NT2/D1 (cell line): ENCODE measurements at regions not wholly inside any gene's neighbourhood (a gene's known extent, or its start where the extent isn't known, plus 50 kb on each side); places are given as distances from the start of the nearest gene placed in this dataset.

Experiments used
- DNase-seq: peaks from one replicate; pipeline ENCODE4 v3.0.0-alpha.2; 2011; ENCODE audit warnings: low read depth, low spot score
- H3K27me3 ChIP-seq: 2 replicates; pipeline ENCODE4 v1.6.0; 2011; ENCODE audit warnings: mild to moderate bottlenecking; ENCODE audit not compliant: insufficient read length, insufficient read depth
- H3K36me3 ChIP-seq: 2 replicates; pipeline ENCODE4 v1.6.1; 2011; ENCODE audit warnings: mild to moderate bottlenecking, low read length, mixed read lengths; ENCODE audit not compliant: insufficient read depth, insufficient read length
- H3K4me1 ChIP-seq: 2 replicates; pipeline ENCODE4 v1.5.1; 2011; ENCODE audit not compliant: insufficient read depth, insufficient read length
- H3K4me3 ChIP-seq: 2 replicates; pipeline ENCODE4 v1.5.1; 2011; ENCODE audit warnings: low read depth; ENCODE audit not compliant: insufficient read length
- H3K9ac ChIP-seq: 2 replicates; pipeline ENCODE4 v1.6.0; 2011; ENCODE audit warnings: low read depth; ENCODE audit not compliant: insufficient read length
- H3K9me3 ChIP-seq: 2 replicates; pipeline ENCODE4 v1.5.1; 2011; ENCODE audit warnings: mild to moderate bottlenecking, low read length; ENCODE audit not compliant: insufficient read depth
- SUZ12 ChIP-seq: IDR thresholded peaks from 2 replicates; pipeline ENCODE4 v1.6.1; 2011; ENCODE audit not compliant: insufficient read length, insufficient read depth; ENCODE audit errors: extremely low read depth
- YY1 ChIP-seq: IDR thresholded peaks from 2 replicates; pipeline ENCODE4 v1.6.1; 2011; ENCODE audit not compliant: insufficient read length, insufficient read depth
- ZNF274 ChIP-seq: IDR thresholded peaks from 2 replicates; pipeline ENCODE4 v1.6.1; 2011; ENCODE audit warnings: mild to moderate bottlenecking, low read depth, low read length

DNA sequence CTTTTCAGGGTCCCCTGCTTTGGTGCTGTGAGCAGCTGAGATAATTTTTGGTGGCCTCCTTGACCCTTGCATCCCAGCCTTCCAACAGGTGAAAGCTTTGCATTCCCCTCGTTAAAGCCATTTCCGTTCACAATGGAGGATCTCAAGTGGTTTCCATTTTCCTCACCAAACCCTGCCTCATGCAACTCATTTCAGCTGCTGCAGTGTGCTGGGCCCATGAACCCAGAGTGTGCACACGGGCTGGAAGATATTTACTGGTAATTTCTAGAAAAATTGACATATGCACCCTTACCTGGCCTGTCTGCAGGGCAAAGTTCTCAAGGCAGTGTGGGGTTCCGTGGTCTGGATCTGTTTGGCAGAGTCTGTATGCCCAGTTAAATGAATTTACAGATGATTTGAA, 246.8 kb upstream of the HS6ST1 start:
- Histone ChIP-seq H3K4me1 (peaks cover 3% of the 10 kb centered on the region), H3K9me3 (no peaks in the 10 kb centered on the region), H3K36me3 (no peaks in the 10 kb centered on the region), H3K27me3 (no peaks in the 10 kb centered on the region), H3K9ac (no peak overlapping the region), H3K4me3 (no peak overlapping the region)
- DNase-seq, result no peak
- TF ChIP-seq YY1 (no peak), ZNF274 (no peak), SUZ12 (no peak)

DNA sequence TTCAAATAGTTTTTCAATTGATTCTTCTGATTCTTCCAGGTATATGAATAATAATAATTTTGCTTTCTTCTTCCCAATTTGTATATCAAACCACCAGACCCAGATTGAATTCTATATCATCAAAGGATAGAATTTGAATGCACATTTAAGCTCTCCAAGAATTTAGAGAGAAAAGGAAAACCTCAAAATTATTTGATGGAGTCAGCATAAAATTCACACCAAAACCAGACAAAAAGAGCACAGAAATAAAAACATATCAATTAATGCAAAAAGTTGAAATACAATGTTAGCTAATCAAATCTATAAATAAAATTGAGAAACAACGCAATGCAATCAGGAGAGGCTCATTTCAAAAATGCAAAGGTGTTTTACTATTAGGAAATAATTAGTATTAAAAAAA, 248.0 kb upstream of the HS6ST1 start:
- no peaks in the 10 kb centered on the region for H3K36me3 ChIP-seq
- H3K27me3 ChIP-seq, result no peaks in the 10 kb centered on the region
- H3K9ac ChIP-seq, result no peak overlapping the region
- H3K9me3 ChIP-seq, result no peaks in the 10 kb centered on the region
- TF ChIP-seq ZNF274 (no peak), YY1 (no peak)
- peaks cover 3% of the 10 kb centered on the region for H3K4me1 ChIP-seq
- no peak overlapping the region for H3K4me3 ChIP-seq
- DNase-seq, result no peak

DNA sequence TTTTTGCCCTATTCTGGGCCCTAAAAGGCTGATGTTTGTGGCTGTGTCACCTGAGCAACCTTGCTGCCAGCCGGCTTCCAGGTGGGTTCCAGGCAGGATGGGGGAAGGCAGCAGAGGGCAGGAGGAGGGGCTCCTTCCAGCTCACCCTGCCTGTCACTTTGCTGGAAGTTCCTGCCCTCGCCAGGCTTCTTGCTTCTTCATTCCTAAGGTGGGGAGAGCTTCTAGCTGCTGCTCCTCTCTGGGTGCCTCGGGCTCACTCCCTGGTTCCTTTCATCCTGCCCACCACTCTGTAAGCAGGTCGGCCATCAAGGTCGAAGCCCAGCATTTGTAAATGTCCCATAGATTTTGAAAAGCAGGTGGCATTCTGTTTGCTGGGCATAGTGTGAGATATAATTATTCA, 249.4 kb upstream of the HS6ST1 start:
- TF ChIP-seq YY1 (no peak), ZNF274 (no peak)
- H3K9ac ChIP-seq, result no peak overlapping the region
- H3K9me3 ChIP-seq, result no peaks in the 10 kb centered on the region
- H3K4me3 ChIP-seq, result no peak overlapping the region
- no peaks in the 10 kb centered on the region for H3K36me3 ChIP-seq
- DNase-seq, result no peak
- H3K27me3 ChIP-seq, result no peaks in the 10 kb centered on the region
- peaks cover 3% of the 10 kb centered on the region for H3K4me1 ChIP-seq

DNA sequence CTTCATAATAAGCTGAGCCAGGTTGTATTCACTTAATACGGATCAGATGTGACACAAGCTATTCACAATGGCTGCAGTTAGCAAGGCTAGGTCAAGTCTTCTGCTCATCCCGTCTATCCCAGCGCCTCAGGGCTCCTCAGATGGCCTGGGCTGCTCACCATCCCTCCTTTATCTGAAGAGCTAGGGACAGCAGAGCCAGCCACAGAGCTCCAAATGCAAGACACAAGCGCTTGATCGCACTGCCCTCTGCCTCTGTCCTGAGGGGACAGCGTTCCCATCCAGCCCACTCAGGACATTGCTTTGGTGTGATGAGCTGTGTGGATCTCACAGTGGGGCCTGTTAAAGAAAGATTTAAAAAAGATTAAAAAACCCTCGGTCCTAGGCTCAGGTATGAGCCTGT, 254.4 kb upstream of the HS6ST1 start:
- Histone ChIP-seq H3K4me1 (no peaks in the 10 kb centered on the region), H3K27me3 (no peaks in the 10 kb centered on the region), H3K36me3 (no peaks in the 10 kb centered on the region), H3K4me3 (no peak overlapping the region), H3K9me3 (no peaks in the 10 kb centered on the region), H3K9ac (no peak overlapping the region)
- DNase-seq, result no peak
- TF ChIP-seq ZNF274 (no peak), YY1 (no peak)

DNA sequence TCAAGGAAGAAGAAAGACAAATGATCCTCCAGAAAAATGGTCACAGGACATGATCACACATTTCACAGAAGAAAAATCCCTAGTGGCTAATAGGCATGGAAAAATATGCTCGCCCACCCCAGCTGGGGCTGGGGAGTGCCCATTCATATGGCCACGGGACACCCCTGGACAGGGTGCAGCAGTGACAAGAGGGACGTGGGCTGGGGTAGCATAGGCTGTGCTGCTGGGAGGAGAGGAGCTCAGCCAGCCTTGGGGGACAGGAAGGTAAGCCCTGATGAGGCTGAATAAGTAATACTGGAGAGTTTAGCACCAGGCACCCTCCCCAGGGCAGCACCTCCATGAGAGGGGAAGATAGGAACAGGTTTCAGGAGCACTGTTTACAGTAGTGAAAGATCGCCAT, 254.9 kb upstream of the HS6ST1 start:
- no peaks in the 10 kb centered on the region for H3K27me3 ChIP-seq
- TF ChIP-seq YY1 (no peak), ZNF274 (no peak), SUZ12 (no peak)

DNA sequence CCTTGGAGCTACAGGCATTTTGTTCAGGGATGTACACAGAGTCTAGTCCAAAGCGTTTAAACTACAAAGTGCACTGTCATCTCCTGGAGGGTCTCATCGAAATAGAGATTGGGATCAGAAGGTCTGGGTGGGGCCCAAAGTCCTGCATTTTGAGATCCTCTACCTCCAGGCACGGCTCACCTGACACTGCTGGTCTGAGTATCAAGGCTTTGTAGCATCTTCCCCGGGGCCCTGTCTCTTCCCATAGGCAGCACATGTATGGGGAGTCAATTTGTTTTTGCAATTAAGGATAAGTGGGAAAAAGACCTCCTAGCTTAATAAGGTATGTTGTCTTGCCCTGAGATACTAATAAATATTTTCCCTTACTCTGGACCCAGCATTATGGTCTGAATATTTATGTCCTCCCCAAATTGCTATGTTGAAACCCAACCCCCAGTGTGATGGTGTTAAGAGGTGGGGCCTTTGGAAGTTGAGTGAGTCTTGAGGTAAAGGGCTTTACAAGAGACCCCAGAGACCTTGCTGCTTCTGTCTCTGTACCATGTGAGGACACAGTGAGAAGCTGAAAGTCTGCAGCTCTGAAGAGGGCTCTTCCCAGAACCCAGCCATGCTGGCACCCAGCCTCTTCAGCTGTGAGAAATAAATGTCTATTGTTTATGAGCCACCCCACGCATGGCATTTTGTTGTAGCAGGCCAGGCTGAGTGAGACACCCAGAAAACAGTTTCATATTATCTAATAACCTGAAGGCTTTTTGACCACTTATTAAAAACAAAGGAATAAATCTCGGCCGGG, 258.7 kb upstream of the HS6ST1 start:
- DNase-seq, result no peak
- Histone ChIP-seq H3K27me3 (no peaks in the 10 kb centered on the region), H3K4me1 (no peaks in the 10 kb centered on the region), H3K9ac (no peak overlapping the region), H3K36me3 (no peaks in the 10 kb centered on the region), H3K9me3 (no peaks in the 10 kb centered on the region), H3K4me3 (no peak overlapping the region)
- TF ChIP-seq SUZ12, result no peak
- no peak for TF ChIP-seq YY1
- TF ChIP-seq ZNF274, result no peak

More for the DNA sequence above, 254.9 kb upstream of the HS6ST1 start:
- no peak for DNase-seq
- H3K4me1 ChIP-seq, result no peaks in the 10 kb centered on the region
- no peak overlapping the region for H3K4me3 ChIP-seq
- H3K9me3 ChIP-seq, result no peaks in the 10 kb centered on the region
- no peaks in the 10 kb centered on the region for H3K36me3 ChIP-seq
- H3K9ac ChIP-seq, result no peak overlapping the region

DNA sequence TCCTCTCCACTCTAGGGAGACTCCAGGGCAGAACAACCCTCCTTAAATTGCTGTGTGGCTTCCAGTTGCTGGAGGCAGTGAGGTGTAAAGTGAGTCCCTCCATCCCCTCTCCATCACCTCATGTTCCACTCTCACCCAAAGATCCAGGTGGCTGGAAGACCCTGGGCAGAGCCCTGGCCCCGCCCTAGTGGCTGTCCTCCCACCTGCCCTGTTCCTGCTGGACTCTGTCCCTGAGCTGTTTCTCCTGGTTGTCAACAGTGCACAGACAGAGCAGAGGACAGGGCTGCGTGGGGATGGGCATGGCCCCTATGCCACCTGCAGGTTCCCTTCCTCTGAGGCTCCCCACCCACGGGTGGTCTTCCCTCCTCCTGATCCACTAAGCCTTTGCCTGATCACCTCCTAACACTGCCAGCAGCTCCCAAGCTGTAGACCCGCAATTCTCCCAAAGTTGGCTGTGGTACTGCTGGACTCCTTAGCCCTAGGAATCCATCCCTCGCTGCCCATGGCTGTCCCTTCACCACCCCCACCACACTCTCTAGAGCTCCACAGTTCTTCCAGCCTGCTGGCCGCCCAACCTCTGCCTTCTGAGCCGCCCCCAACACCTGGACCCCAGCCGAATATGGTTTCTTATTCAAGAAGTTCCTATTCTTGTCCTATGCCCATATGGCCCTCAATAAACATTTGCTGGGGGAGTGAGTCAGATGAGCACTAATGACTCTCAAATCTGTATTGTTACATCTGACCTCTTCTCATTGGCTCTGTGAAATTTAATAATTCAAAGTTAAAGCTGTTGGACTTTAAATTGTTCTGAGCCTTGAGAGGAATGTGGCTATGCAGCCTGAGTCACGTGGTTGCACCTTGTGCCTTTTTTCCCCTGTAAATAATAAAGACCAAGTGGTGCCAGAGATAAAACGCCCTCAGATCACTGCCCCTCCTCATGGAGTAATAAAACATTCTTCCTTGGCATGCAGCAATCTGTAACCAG, 260.0 kb upstream of the HS6ST1 start:
- Histone ChIP-seq H3K4me3 (no peak overlapping the region), H3K27me3 (no peaks in the 10 kb centered on the region), H3K9ac (no peak overlapping the region), H3K4me1 (no peaks in the 10 kb centered on the region), H3K9me3 (no peaks in the 10 kb centered on the region), H3K36me3 (no peaks in the 10 kb centered on the region)
- no peak for TF ChIP-seq YY1
- TF ChIP-seq SUZ12, result no peak
- no peak for TF ChIP-seq ZNF274
- no peak for DNase-seq
